HFF-Myc (cell line): ENCODE measurements at regions not wholly inside any gene's neighbourhood (a gene's known extent, or its start where the extent isn't known, plus 50 kb on each side); places are given as distances from the start of the nearest gene placed in this dataset.

Source experiments
- DNase-seq: peaks from one replicate; pipeline ENCODE4 v3.0.0-alpha.2; 2011; ENCODE audit warnings: low read depth; ENCODE audit errors: extremely low read depth
- H3K4me3 ChIP-seq: replicated peaks from 2 replicates; pipeline ENCODE4 v1.5.1; 2011; ENCODE audit warnings: low read depth, mild to moderate bottlenecking, control low read depth, low read length
- TF ChIP-seq, protein P1 (sequence below): IDR thresholded peaks from 2 replicates; pipeline ENCODE4 v1.5.1; 2012; ENCODE audit warnings: mild to moderate bottlenecking, low read depth, low read length, control low read depth; ENCODE audit errors: missing control alignments

DNA sequence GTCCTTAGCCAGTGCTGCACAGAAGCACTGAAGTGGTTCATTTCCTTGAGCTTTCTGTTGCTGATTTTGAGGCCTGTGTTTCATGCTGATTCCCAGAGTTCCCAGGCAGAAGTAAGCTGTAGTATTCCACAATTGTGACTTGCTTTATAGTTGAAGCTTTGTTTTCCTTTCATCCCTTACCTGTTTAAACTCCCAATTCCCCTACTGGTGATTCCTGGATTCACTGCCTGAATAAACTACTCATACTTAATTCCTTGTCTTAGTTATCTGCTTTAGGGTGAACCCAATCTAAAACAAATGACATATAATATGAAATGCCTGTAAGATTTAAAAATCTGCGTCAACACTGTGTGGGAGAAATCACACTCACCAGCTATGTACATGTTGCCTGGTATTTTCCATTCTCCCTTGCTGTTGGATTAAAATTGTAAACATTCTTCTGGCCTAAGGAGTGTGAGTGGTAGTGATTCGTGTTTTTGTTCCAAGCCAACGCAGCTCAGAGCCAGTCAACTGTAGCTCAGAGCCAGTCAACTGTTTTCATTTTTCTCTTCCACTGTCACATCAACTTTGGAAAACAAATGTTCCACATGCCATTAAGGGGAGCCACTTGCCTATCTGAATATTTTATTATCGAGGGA, 879.4 kb downstream of the MRPL39 start:
- DNase-seq, result no peak
- TF ChIP-seq, protein P1, sequence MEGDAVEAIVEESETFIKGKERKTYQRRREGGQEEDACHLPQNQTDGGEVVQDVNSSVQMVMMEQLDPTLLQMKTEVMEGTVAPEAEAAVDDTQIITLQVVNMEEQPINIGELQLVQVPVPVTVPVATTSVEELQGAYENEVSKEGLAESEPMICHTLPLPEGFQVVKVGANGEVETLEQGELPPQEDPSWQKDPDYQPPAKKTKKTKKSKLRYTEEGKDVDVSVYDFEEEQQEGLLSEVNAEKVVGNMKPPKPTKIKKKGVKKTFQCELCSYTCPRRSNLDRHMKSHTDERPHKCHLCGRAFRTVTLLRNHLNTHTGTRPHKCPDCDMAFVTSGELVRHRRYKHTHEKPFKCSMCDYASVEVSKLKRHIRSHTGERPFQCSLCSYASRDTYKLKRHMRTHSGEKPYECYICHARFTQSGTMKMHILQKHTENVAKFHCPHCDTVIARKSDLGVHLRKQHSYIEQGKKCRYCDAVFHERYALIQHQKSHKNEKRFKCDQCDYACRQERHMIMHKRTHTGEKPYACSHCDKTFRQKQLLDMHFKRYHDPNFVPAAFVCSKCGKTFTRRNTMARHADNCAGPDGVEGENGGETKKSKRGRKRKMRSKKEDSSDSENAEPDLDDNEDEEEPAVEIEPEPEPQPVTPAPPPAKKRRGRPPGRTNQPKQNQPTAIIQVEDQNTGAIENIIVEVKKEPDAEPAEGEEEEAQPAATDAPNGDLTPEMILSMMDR, result no peak
- H3K4me3 ChIP-seq, result no peak overlapping the region

DNA sequence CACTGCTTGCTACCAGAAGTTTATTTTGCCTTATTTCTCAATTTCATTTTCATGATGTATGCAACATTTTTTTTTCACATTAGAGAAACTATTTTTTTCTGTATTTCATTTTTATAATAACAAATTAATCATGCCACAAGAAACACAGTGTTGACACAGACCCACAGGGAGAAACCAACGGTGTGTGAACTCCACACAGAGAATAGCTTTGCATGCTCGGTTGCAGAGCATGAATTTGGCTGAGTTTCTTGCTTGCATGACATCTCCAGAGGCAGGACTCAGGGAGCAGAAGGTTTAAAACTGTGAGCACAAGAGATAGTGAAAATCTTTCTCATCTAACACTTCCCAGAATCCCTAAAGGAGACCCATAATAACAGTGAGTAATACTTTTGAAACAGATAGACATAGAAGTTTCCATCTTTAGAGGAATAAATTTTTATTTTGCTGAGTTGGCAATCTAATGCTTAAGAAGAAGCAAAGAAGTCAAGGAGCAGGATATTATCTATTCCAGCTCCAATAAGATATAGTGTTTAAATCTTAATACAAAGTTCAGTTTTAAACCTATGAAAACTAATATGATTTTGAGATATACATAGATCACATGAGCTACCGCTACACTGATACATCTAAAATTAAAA, 890.9 kb downstream of the MRPL39 start:
- no peak for DNase-seq
- TF ChIP-seq, protein P1, result no peak

DNA sequence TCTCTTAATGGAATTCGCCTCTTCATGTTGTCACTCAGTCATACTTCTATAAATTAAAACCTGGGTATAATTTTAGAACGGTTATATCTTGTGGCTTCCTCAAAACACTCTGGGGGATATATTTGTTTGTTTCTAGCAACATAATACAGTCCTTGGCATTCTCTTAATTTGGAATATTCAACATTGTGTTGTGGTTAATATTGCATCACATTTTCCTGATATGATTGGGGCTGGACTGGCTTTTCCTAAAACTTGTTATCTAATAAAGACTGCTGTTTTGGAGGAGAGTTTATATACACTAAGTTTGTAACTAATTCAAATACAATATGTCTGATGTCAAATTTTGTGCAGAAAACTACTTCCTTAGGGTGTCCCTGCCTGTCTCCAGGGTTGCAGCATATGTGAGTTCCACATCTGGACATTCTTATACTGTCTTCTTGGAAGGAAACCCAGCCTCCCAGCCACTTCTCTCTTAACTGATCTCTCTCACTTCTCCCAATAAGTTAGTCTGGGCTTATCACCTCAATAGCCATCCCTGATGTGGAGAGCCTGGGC, 892.6 kb downstream of the MRPL39 start:
- no peak for DNase-seq
- TF ChIP-seq, protein P1, result no peak
- H3K4me3 ChIP-seq, result no peak overlapping the region

More for the DNA sequence above, 890.9 kb downstream of the MRPL39 start:
- no peak overlapping the region for H3K4me3 ChIP-seq

DNA sequence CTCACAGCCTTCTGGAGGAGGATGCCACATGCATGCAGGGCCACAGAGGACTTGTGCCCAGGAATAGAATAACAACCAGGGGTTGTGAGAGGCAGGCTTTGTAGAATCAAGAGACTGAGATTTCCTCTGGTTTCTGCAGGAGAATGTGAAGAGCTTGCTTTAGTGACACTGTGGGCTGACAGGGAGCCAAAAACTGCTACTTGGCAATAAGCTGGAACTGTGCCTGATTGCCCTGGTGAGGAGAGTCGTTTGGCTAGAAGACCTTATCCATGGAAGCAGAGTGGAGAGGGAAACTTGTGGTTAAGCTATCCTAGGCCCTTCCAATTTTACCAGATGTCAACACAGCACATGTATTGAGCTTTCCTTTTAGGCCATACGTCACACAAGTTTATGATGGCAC, 902.1 kb downstream of the MRPL39 start:
- TF ChIP-seq, protein P1, result no peak
- DNase-seq, result no peak
- no peak overlapping the region for H3K4me3 ChIP-seq

DNA sequence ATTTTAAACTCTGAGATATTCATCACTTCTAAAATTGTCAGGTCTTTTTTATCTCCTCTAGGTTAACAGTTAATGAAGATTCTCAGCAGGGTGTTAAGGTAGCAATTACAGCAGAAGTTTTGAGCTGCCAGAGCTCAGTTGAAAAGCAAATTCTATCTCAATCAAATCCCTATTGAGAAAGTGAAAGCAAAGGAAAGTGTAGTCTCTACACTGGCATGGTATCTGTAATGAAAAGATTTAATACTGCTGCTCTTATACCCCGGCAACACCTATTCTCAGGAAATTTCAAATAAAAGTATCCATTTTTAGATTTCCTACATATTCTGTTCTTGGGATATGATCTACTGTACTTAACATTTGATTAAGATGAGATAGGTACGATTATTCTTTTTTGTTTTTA, 913.5 kb downstream of the MRPL39 start:
- no peak for DNase-seq
- no peak overlapping the region for H3K4me3 ChIP-seq
- TF ChIP-seq, protein P1, result no peak

DNA sequence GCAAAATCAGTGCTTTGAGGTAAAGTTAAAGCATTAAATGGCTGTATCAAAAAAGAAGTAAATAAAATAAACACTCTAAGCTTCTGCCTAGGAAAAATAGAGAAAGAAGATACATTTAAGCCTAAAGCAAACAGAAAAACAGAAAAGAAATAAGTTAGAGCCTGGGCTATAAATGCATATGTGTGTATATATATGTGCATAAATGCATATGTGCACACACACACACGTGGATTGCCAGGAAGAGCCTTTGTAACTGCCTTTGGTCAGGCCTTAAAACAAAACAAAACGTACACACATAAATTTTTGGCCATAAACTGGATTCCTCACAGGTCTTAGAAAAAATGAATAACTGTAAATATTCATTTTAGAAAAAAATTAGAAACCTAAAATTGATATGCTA, 925.8 kb downstream of the MRPL39 start:
- H3K4me3 ChIP-seq, result no peak overlapping the region

More for the DNA sequence above, 925.8 kb downstream of the MRPL39 start:
- no peak for DNase-seq
- TF ChIP-seq, protein P1, result no peak
